ENCODE measurements at regions not wholly inside any gene's neighbourhood (a gene's known extent, or its start where the extent isn't known, plus 50 kb on each side); places are given as distances from the start of the nearest gene placed in this dataset.

DNA sequence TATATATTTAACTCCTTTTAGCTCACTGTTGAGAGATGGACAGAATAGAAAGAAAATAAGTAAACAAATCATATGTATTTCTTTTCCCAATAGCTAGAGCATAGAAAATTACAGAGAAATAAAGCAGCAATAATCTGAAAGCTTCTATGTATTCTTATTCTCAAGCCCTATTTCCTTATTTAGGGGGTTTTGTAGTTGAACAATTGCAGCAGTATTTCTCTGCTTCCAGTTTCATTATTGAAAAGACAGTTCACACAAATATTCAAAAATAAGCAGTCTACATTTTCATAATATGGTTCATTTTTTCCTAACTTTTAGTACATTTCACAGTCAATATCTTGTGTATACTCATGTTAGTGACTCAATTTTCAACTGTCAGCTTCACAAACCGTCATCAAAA lies 638.2 kb downstream of the MRPL39 start:
- no peak overlapping the region for H3K4me2 ChIP-seq (replicated peaks; ENCODE audit: low read depth, low read length, poor library complexity, severe bottlenecking)
- Mint-ChIP-seq H3K4me1 (no peaks in the 10 kb centered on the region), H3K9me3 (ENCODE audit: insufficient read depth) (peaks cover 4% of the 10 kb centered on the region), H3K4me3 (no peak overlapping the region), H3K27ac (no peak overlapping the region), H3K27me3 (no peaks in the 10 kb centered on the region)
- no peak overlapping the region for H3K9ac ChIP-seq (ENCODE audit: low read length)
- DNase-seq, result no peak
- H3K4me3 ChIP-seq (ENCODE audit: control extremely low read depth in 1 of 5, extremely low read depth in 1 of 5, insufficient read depth in 1 of 5, low read depth in 2 of 5, low read length in 4 of 5), result no peak overlapping the region
- ChIA-PET POLR2A (no interaction called here), CTCF (no interaction called here)
- TF ChIP-seq EZH2 (IDR thresholded peaks at IDR 0.05; ENCODE audit: borderline replicate concordance, insufficient read depth, low read depth, low read length, poor library complexity, severe bottlenecking), result no peak
- TF ChIP-seq, protein P1, sequence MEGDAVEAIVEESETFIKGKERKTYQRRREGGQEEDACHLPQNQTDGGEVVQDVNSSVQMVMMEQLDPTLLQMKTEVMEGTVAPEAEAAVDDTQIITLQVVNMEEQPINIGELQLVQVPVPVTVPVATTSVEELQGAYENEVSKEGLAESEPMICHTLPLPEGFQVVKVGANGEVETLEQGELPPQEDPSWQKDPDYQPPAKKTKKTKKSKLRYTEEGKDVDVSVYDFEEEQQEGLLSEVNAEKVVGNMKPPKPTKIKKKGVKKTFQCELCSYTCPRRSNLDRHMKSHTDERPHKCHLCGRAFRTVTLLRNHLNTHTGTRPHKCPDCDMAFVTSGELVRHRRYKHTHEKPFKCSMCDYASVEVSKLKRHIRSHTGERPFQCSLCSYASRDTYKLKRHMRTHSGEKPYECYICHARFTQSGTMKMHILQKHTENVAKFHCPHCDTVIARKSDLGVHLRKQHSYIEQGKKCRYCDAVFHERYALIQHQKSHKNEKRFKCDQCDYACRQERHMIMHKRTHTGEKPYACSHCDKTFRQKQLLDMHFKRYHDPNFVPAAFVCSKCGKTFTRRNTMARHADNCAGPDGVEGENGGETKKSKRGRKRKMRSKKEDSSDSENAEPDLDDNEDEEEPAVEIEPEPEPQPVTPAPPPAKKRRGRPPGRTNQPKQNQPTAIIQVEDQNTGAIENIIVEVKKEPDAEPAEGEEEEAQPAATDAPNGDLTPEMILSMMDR (IDR thresholded peaks at IDR 0.05), result no peak
- peak overlapping the region; percentile 46 for H2AFZ ChIP-seq (ENCODE audit: insufficient read depth, low read depth, low read length, poor library complexity, severe bottlenecking)
- 80% methylated on average over 1 of the region's 1 CpG for whole genome bisulfite sequencing (ENCODE audit: insufficient coverage)
- H3K27me3 ChIP-seq (replicated peaks in 1 of 4; ENCODE audit: control extremely low read depth in 1 of 4, control insufficient read depth in 3 of 4, insufficient read depth in 4 of 4, low read length in 3 of 4), result no peaks in the 10 kb centered on the region
- intact Hi-C loops (cut with micrococcal nuclease), result no loop called here
- H3K4me1 ChIP-seq (ENCODE audit: control insufficient read depth in 2 of 2, insufficient read depth in 2 of 2, low read length in 2 of 2), result no peaks in the 10 kb centered on the region
- no peaks in the 10 kb centered on the region for H4K20me1 ChIP-seq (ENCODE audit: control insufficient read depth, insufficient read depth, low read length, poor library complexity, severe bottlenecking)
- H3K79me2 ChIP-seq (ENCODE audit: control insufficient read depth, insufficient read depth, low read length), result no peaks in the 10 kb centered on the region
- H3K9me3 ChIP-seq (ENCODE audit: control extremely low read depth in 1 of 3, control insufficient read depth in 2 of 3, insufficient read depth in 1 of 3, low read length in 2 of 3), result peaks cover 0 to 12% (median 6%) of the 10 kb centered on the region in 3 donors
- no peak for ATAC-seq (ENCODE audit: low read depth)
- H3K36me3 ChIP-seq (replicated peaks in 1 of 2; ENCODE audit: control extremely low read depth in 1 of 2, control insufficient read depth in 1 of 2, extremely low read depth in 1 of 2, insufficient read depth in 2 of 2, low read length in 1 of 2), result no peaks in the 10 kb centered on the region
- no peak overlapping the region for H3K27ac ChIP-seq (ENCODE audit: low read length in 2 of 2)

DNA sequence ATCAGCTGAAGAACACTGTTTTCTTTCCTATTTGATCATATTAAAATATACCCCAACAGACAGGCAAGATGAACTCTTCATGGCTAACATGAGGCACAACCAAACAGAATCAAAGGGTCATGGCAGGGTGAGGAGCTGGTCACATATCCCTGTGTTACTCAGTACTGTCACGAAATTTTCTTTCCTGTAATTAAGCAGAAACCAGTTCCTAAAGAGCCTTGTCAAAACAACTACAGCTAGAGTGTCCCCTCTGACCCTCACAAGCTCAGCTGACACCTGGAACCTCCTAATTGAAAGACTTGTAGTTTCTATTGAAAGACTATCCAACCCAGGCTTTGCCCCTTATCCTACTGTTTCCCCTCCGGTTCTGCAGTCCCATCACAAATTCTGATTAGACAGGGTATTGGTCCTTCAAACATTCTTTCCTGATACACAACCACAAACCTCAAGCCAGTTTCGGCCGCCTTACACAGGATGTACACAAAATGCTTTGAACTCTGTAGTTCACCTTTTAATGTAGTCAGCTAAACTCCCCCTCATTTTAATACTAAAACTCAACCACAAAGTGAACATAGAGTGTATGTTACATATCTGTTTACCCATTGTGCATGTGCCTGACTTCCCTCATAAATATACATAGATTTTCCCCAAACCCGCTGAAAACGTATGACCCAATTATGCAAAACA lies 651.9 kb downstream of the MRPL39 start:
- Histone ChIP-seq H3K27me3 (replicated peaks in 1 of 4; ENCODE audit: control extremely low read depth in 1 of 4, control insufficient read depth in 3 of 4, insufficient read depth in 4 of 4, low read length in 3 of 4) (no peaks in the 10 kb centered on the region), H3K36me3 (replicated peaks in 1 of 2; ENCODE audit: control extremely low read depth in 1 of 2, control insufficient read depth in 1 of 2, extremely low read depth in 1 of 2, insufficient read depth in 2 of 2, low read length in 1 of 2) (no peaks in the 10 kb centered on the region), H3K27ac (ENCODE audit: low read length in 2 of 2) (no peak overlapping the region), H2AFZ (ENCODE audit: insufficient read depth, low read depth, low read length, poor library complexity, severe bottlenecking) (peak overlapping the region; percentile 40), H4K20me1 (ENCODE audit: control insufficient read depth, insufficient read depth, low read length, poor library complexity, severe bottlenecking) (no peaks in the 10 kb centered on the region), H3K4me1 (ENCODE audit: control insufficient read depth in 2 of 2, insufficient read depth in 2 of 2, low read length in 2 of 2) (peaks cover 4 to 6% of the 10 kb centered on the region in 2 donors), H3K79me2 (ENCODE audit: control insufficient read depth, insufficient read depth, low read length) (no peaks in the 10 kb centered on the region), H3K9me3 (ENCODE audit: control extremely low read depth in 1 of 3, control insufficient read depth in 2 of 3, insufficient read depth in 1 of 3, low read length in 2 of 3) (peaks cover 0 to 2% (median 0%) of the 10 kb centered on the region in 3 donors), H3K4me3 (ENCODE audit: control extremely low read depth in 1 of 5, extremely low read depth in 1 of 5, insufficient read depth in 1 of 5, low read depth in 2 of 5, low read length in 4 of 5) (peak overlapping the region in 1 of 5 experiments; percentile 21), H3K4me2 (replicated peaks; ENCODE audit: low read depth, low read length, poor library complexity, severe bottlenecking) (peak overlapping the region; percentile 36), H3K9ac (ENCODE audit: low read length) (no peak overlapping the region)
- Mint-ChIP-seq H3K9me3 (ENCODE audit: insufficient read depth) (no peaks in the 10 kb centered on the region), H3K4me3 (peak overlapping the region; percentile 40), H3K27ac (peak overlapping the region; percentile 10), H3K4me1 (peaks cover 18% of the 10 kb centered on the region), H3K27me3 (no peaks in the 10 kb centered on the region)
- ChIA-PET POLR2A (interaction anchor here (0.8 kb wide), 1 partner anchor 1023 kb away, joined by 7 read pairs; no protein-coding TSS in a partner anchor), CTCF (no interaction called here)
- no peak for ATAC-seq (ENCODE audit: low read depth)
- peak; percentile 16 for DNase-seq
- 50% methylated on average over 4 of the region's 6 CpGs for WGBS (ENCODE audit: insufficient coverage)
- TF ChIP-seq, protein P1 (IDR thresholded peaks at IDR 0.05), result no peak
- no peak for TF ChIP-seq EZH2 (IDR thresholded peaks at IDR 0.05; ENCODE audit: borderline replicate concordance, insufficient read depth, low read depth, low read length, poor library complexity, severe bottlenecking)
- intact Hi-C loops (cut with micrococcal nuclease), result no loop called here

Data from B cell (primary cell).